ENCODE measurements at regions not wholly inside any gene's neighbourhood (a gene's known extent, or its start where the extent isn't known, plus 50 kb on each side); places are given as distances from the start of the nearest gene placed in this dataset.

GRCh38 chr12:63400318-63400717, 249.3 kb upstream of the AVPR1A start:
- TF ChIP-seq EZH2 (IDR thresholded peaks at IDR 0.05; ENCODE audit: borderline replicate concordance, low read depth, low read length, poor library complexity, severe bottlenecking), result no peak
- TF ChIP-seq, protein P1, sequence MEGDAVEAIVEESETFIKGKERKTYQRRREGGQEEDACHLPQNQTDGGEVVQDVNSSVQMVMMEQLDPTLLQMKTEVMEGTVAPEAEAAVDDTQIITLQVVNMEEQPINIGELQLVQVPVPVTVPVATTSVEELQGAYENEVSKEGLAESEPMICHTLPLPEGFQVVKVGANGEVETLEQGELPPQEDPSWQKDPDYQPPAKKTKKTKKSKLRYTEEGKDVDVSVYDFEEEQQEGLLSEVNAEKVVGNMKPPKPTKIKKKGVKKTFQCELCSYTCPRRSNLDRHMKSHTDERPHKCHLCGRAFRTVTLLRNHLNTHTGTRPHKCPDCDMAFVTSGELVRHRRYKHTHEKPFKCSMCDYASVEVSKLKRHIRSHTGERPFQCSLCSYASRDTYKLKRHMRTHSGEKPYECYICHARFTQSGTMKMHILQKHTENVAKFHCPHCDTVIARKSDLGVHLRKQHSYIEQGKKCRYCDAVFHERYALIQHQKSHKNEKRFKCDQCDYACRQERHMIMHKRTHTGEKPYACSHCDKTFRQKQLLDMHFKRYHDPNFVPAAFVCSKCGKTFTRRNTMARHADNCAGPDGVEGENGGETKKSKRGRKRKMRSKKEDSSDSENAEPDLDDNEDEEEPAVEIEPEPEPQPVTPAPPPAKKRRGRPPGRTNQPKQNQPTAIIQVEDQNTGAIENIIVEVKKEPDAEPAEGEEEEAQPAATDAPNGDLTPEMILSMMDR (conservative IDR thresholded peaks at IDR 0.05; ENCODE audit: low read depth, low read length), result no peak

All from A673 (cell line).